SH-SY5Y (cell line): ENCODE measurements at regions not wholly inside any gene's neighbourhood (a gene's known extent, or its start where the extent isn't known, plus 50 kb on each side); places are given as distances from the start of the nearest gene placed in this dataset.

Experiments
- GATA2 ChIP-seq: IDR thresholded peaks from 2 replicates; pipeline ENCODE4 v1.6.1; 2011; ENCODE audit warnings: mild to moderate bottlenecking, low read depth, low read length
- GATA3 ChIP-seq: IDR thresholded peaks from 2 replicates; pipeline ENCODE4 v1.6.1; 2011; ENCODE audit warnings: low read depth, mild to moderate bottlenecking, low read length, moderate library complexity

GRCh38 chr2:42999856-43000241 lies 207.5 kb upstream of the HAAO start:
- TF ChIP-seq GATA2, result no peak
- no peak for TF ChIP-seq GATA3
